ENCODE measurements at regions not wholly inside any gene's neighbourhood (a gene's known extent, or its start where the extent isn't known, plus 50 kb on each side); places are given as distances from the start of the nearest gene placed in this dataset.

DNA sequence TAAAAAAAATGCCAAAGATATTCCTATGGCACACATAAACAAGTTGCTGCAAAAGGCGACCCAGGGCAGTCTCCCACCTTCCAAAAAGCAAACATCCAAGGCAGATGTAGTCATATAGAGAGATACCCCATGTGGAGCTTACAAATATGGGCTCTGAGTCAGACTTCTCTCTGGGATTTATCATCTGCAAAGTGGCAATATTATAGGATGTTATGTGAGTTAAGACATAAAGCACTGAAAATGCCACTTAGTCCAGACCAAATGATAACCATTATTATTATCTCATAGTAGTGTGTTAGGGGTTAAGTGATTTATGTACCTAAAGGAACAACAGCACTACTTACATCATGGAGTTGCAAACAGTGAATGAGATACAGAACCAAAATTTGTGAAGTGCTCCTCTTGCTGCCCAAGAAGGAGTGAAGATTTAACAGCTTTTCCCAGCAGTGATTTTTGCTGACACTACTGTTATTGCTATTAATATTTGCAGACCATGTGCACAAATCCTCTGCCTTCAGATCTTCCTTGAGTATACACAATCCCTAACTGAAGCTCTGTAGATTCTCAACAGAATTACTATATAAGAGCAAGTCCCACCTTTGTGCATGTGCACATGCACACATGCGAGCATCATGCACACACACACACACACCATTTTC is 560.0 kb upstream of the SALL1 start:
- no peak for TF ChIP-seq CTCF (IDR thresholded peaks at IDR 0.05; ENCODE audit: insufficient read depth, low read length)
- H3K4me3 ChIP-seq (ENCODE audit: low read depth, low read length): no peak overlapping the region
- DNase-seq (ENCODE audit: low read depth): no peak

GRCh38 chr16:51710186-51710585 is 559.1 kb upstream of the SALL1 start:
- TF ChIP-seq CTCF (IDR thresholded peaks at IDR 0.05; ENCODE audit: insufficient read depth, low read length): no peak
- no peak for DNase-seq (ENCODE audit: low read depth)
- H3K4me3 ChIP-seq (ENCODE audit: low read depth, low read length): no peak overlapping the region

- peak; percentile 2 for DNase-seq (ENCODE audit: low read depth)
- H3K4me3 ChIP-seq (ENCODE audit: low read depth, low read length): no peak overlapping the region
- no peak for TF ChIP-seq CTCF (IDR thresholded peaks at IDR 0.05; ENCODE audit: insufficient read depth, low read length)
These were observed 557.8 kb upstream of the SALL1 start for GRCh38 chr16:51708861-51709260.

DNA sequence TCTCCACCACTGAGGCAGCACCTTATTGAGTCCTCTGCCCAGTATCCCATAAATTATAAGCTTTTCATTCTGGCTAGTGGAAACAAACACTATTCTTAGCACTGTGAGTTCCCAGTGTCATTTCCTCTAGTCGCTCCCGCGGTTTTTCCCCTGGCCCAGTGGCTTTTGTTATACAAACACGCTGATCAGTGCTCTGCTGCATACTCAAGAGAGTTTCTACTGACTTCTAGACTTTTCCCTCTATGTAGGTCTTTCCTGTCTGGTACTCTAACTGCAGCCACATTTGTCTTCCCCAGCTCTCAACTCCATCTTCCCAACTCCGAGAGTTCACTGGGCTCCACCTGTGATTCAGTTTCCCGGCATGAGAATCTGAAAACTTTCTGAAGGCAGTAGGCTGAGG is 556.6 kb upstream of the SALL1 start:
- DNase-seq (ENCODE audit: low read depth): no peak
- H3K4me3 ChIP-seq (ENCODE audit: low read depth, low read length): no peak overlapping the region
- TF ChIP-seq CTCF (IDR thresholded peaks at IDR 0.05; ENCODE audit: insufficient read depth, low read length): no peak

- no peak for DNase-seq (ENCODE audit: low read depth)
- TF ChIP-seq CTCF (IDR thresholded peaks at IDR 0.05; ENCODE audit: insufficient read depth, low read length): no peak
- no peak overlapping the region for H3K4me3 ChIP-seq (ENCODE audit: low read depth, low read length)
These were observed 554.1 kb upstream of the SALL1 start for GRCh38 chr16:51705142-51705541.

DNA sequence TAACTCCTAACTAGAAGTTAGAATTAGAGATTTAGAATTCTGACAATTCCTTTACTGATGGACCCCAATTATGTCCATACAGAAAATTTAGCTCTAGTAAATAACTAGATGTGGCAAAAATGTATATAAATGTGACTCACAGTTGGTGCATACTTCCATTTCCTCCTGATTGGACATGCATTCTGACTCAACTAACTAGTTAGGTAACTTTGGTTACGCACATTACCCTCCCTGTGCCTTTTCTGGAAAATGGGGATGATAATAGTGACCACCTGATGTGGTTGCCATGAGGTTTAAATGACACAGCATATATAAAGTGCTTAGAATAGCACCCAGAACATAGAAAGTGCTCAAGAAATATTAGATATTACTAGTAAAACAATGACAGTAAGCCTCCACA is 550.0 kb upstream of the SALL1 start:
- no peak overlapping the region for H3K4me3 ChIP-seq (ENCODE audit: low read depth, low read length)
- no peak for TF ChIP-seq CTCF (IDR thresholded peaks at IDR 0.05; ENCODE audit: insufficient read depth, low read length)
- no peak for DNase-seq (ENCODE audit: low read depth)

Measured in fibroblast of the aortic adventitia (primary cell).